ENCODE measurements at regions not wholly inside any gene's neighbourhood (a gene's known extent, or its start where the extent isn't known, plus 50 kb on each side); places are given as distances from the start of the nearest gene placed in this dataset.

GRCh38 chr10:69740126-69740525, 61.6 kb upstream of the COL13A1 start:
- DNase-seq (ENCODE audit: low spot score), result no peak

GRCh38 chr10:69741252-69741651, 60.5 kb upstream of the COL13A1 start:
- DNase-seq (ENCODE audit: low spot score), result no peak

- DNase-seq (ENCODE audit: low spot score), result no peak
These were observed 59.9 kb upstream of the COL13A1 start for GRCh38 chr10:69741671-69742355.

- DNase-seq (ENCODE audit: low spot score), result no peak
These were observed 59.4 kb upstream of the COL13A1 start for GRCh38 chr10:69742356-69742695.

- DNase-seq (ENCODE audit: low spot score), result peak; percentile 32
These were observed 58.6 kb upstream of the COL13A1 start for GRCh38 chr10:69742928-69743602.

GRCh38 chr10:69744971-69745370, 56.7 kb upstream of the COL13A1 start:
- DNase-seq (ENCODE audit: low spot score), result no peak

- no peak for DNase-seq (ENCODE audit: low spot score)
These were observed 56.0 kb upstream of the COL13A1 start for GRCh38 chr10:69745698-69746097.

GRCh38 chr10:69747179-69747578, 54.5 kb upstream of the COL13A1 start:
- DNase-seq (ENCODE audit: low spot score), result no peak

GRCh38 chr10:69748621-69749020, 53.1 kb upstream of the COL13A1 start:
- DNase-seq (ENCODE audit: low spot score), result no peak

- no peak for DNase-seq (ENCODE audit: low spot score)
These were observed 52.3 kb upstream of the COL13A1 start for GRCh38 chr10:69749178-69750010.

GRCh38 chr10:69750011-69750373, 51.7 kb upstream of the COL13A1 start:
- DNase-seq (ENCODE audit: low spot score), result no peak

- no peak for DNase-seq (ENCODE audit: low spot score)
These were observed 51.0 kb upstream of the COL13A1 start for GRCh38 chr10:69750725-69751124.

- DNase-seq (ENCODE audit: low spot score), result no peak
These were observed 50.5 kb upstream of the COL13A1 start for GRCh38 chr10:69751214-69751613.

All from H4 (cell line).